Testis (tissue), 2 donors: ENCODE measurements at regions not wholly inside any gene's neighbourhood (a gene's known extent, or its start where the extent isn't known, plus 50 kb on each side); places are given as distances from the start of the nearest gene placed in this dataset.

Experiments used
- POLR2A ChIP-seq: fragments of 450-650 bp; IDR thresholded peaks from one replicate; pipeline ENCODE4 v1.6.1; 2017; ENCODE audit warnings: antibody characterized with exemption, mild to moderate bottlenecking, moderate library complexity
- TF ChIP-seq, protein P1 (sequence below), 3 experiments: fragments of 450-650 bp in 2 of 3; fragments of 200-600 bp in 1 of 3; sonication (generic) in 1 of 3; IDR thresholded peaks; one replicate each; pipeline ENCODE4 v1.5.1; 2016 to 2019; ENCODE audit warnings: antibody characterized with exemption in 3 of 3, mild to moderate bottlenecking in 2 of 3, moderate library complexity in 1 of 3

DNA sequence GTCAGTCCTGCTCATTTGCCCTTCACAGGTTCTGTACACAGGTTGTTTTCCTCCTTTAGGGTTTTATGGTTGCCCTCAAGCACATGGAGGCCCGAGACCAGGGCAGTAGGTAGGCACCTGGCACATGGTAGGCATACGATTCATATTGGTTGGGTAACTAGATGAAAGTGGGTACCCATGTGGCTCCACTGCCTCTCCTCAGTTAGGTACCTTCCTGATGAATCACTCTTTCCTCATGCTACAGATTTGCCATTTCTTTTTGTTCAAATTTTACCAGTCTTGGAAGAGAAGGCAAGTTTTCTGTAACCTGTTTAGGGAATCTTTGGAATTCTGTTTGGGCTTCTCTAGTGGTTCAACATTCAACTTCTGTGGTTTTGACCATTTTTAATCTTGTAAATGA lies 121.3 kb downstream of the FHIP1A start:
- TF ChIP-seq POLR2A: no peak
- TF ChIP-seq, protein P1, sequence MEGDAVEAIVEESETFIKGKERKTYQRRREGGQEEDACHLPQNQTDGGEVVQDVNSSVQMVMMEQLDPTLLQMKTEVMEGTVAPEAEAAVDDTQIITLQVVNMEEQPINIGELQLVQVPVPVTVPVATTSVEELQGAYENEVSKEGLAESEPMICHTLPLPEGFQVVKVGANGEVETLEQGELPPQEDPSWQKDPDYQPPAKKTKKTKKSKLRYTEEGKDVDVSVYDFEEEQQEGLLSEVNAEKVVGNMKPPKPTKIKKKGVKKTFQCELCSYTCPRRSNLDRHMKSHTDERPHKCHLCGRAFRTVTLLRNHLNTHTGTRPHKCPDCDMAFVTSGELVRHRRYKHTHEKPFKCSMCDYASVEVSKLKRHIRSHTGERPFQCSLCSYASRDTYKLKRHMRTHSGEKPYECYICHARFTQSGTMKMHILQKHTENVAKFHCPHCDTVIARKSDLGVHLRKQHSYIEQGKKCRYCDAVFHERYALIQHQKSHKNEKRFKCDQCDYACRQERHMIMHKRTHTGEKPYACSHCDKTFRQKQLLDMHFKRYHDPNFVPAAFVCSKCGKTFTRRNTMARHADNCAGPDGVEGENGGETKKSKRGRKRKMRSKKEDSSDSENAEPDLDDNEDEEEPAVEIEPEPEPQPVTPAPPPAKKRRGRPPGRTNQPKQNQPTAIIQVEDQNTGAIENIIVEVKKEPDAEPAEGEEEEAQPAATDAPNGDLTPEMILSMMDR (IDR thresholded peaks at IDR 0.05): no peak
